Calu3 (cell line): ENCODE measurements at regions not wholly inside any gene's neighbourhood (a gene's known extent, or its start where the extent isn't known, plus 50 kb on each side); places are given as distances from the start of the nearest gene placed in this dataset.

Experiments
- BruUV-seq: library from RNA; stranded (reverse); fragments of 400-500 nt; replicated peaks from 2 replicates; lab custom pipeline; 2021; lab: Mats Ljungman, UMichigan
- CTCF ChIA-PET: fragments of 300-600 bp; sonication (Branson Sonifier 250); formaldehyde crosslinking; loops from one replicate; lab custom pipeline; 2022; ENCODE audit warnings: antibody characterized with exemption; lab: Charles Lee
- DNase-seq: peaks from one replicate; pipeline ENCODE4 v3.0.0; 2022
- H3K27ac Mint-ChIP-seq: one replicate; pipeline ENCODE4 v1.8.0; 2022; ENCODE audit warnings: mixed read lengths; ENCODE audit not compliant: unreplicated experiment
- H3K27me3 Mint-ChIP-seq: one replicate; pipeline ENCODE4 v1.8.0; 2022; ENCODE audit warnings: mixed read lengths; ENCODE audit not compliant: unreplicated experiment
- H3K36me3 Mint-ChIP-seq: one replicate; pipeline ENCODE4 v1.8.0; 2022; ENCODE audit warnings: mild to moderate bottlenecking, moderate library complexity, mixed read lengths; ENCODE audit not compliant: insufficient read depth, unreplicated experiment
- H3K4me1 Mint-ChIP-seq: one replicate; pipeline ENCODE4 v1.8.0; 2022; ENCODE audit warnings: mild to moderate bottlenecking, low read depth, mixed read lengths; ENCODE audit not compliant: unreplicated experiment
- H3K4me3 Mint-ChIP-seq: one replicate; pipeline ENCODE4 v1.8.0; 2022; ENCODE audit warnings: mild to moderate bottlenecking, low read depth, moderate library complexity, mixed read lengths; ENCODE audit not compliant: unreplicated experiment
- H3K9me3 Mint-ChIP-seq: one replicate; pipeline ENCODE4 v1.8.0; 2022; ENCODE audit warnings: low read depth, mixed read lengths; ENCODE audit not compliant: unreplicated experiment
- intact Hi-C: fragments of 100-400 bp; cut with micrococcal nuclease; formaldehyde crosslinking; loops from one replicate; pipeline ENCODE4 v1.10.0; 2022; ENCODE audit not compliant: unreplicated experiment
- TF ChIP-seq, protein P1 (sequence below): fragments of 200-600 bp; IDR thresholded peaks from one replicate; pipeline ENCODE4 v1.8.0; 2022; ENCODE audit warnings: antibody characterized with exemption; ENCODE audit not compliant: unreplicated experiment

GRCh38 chr3:76096036-76096435 is 310.7 kb upstream of the ZNF717 start:
- H3K27me3 Mint-ChIP-seq: no peaks in the 10 kb centered on the region
- no peak overlapping the region for H3K27ac Mint-ChIP-seq
- TF ChIP-seq, protein P1, sequence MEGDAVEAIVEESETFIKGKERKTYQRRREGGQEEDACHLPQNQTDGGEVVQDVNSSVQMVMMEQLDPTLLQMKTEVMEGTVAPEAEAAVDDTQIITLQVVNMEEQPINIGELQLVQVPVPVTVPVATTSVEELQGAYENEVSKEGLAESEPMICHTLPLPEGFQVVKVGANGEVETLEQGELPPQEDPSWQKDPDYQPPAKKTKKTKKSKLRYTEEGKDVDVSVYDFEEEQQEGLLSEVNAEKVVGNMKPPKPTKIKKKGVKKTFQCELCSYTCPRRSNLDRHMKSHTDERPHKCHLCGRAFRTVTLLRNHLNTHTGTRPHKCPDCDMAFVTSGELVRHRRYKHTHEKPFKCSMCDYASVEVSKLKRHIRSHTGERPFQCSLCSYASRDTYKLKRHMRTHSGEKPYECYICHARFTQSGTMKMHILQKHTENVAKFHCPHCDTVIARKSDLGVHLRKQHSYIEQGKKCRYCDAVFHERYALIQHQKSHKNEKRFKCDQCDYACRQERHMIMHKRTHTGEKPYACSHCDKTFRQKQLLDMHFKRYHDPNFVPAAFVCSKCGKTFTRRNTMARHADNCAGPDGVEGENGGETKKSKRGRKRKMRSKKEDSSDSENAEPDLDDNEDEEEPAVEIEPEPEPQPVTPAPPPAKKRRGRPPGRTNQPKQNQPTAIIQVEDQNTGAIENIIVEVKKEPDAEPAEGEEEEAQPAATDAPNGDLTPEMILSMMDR: no peak
- BruUV-seq: no TSS peak
- intact Hi-C loops: no loop called here
- peaks cover 6% of the 10 kb centered on the region for H3K9me3 Mint-ChIP-seq
- no peak overlapping the region for H3K4me3 Mint-ChIP-seq
- no peaks in the 10 kb centered on the region for H3K4me1 Mint-ChIP-seq
- no peak for DNase-seq
- no peaks in the 10 kb centered on the region for H3K36me3 Mint-ChIP-seq
- CTCF ChIA-PET: no interaction called here

GRCh38 chr3:76096836-76097588 is 311.7 kb upstream of the ZNF717 start:
- Mint-ChIP-seq H3K4me1 (no peaks in the 10 kb centered on the region), H3K27me3 (no peaks in the 10 kb centered on the region), H3K9me3 (peaks cover 5% of the 10 kb centered on the region), H3K4me3 (no peak overlapping the region), H3K27ac (no peak overlapping the region), H3K36me3 (no peaks in the 10 kb centered on the region)
- CTCF ChIA-PET: no interaction called here
- intact Hi-C loops: no loop called here
- BruUV-seq: no TSS peak
- DNase-seq: no peak
- TF ChIP-seq, protein P1: no peak

DNA sequence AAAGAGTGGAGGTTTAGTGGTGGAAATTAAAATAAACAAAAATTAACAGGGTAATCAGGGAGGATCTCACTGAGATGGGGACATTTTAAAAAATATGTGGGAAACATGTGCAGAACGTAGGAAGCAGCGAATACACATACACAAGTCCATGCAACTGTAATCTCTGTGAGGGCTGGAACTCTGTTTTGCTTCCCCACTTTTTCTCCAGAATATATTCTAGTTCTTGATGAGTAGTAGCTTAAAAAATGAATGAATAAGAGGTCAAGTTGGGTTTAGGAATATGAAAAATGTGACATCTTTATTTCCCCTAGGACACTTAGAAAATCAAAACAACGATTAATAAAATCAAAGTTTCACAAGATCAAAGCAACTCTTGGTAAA is 312.2 kb upstream of the ZNF717 start:
- CTCF ChIA-PET: no interaction called here
- Mint-ChIP-seq H3K27ac (no peak overlapping the region), H3K4me1 (no peaks in the 10 kb centered on the region), H3K27me3 (no peaks in the 10 kb centered on the region), H3K36me3 (no peaks in the 10 kb centered on the region), H3K4me3 (no peak overlapping the region), H3K9me3 (peaks cover 5% of the 10 kb centered on the region)
- DNase-seq: no peak
- no TSS peak for BruUV-seq
- TF ChIP-seq, protein P1: no peak
- intact Hi-C loops: no loop called here

- no peaks in the 10 kb centered on the region for H3K36me3 Mint-ChIP-seq
- peaks cover 5% of the 10 kb centered on the region for H3K9me3 Mint-ChIP-seq
- BruUV-seq: no TSS peak
- no peak overlapping the region for H3K4me3 Mint-ChIP-seq
- DNase-seq: no peak
- H3K27ac Mint-ChIP-seq: no peak overlapping the region
- intact Hi-C loops: no loop called here
- H3K27me3 Mint-ChIP-seq: no peaks in the 10 kb centered on the region
- TF ChIP-seq, protein P1: no peak
- no peaks in the 10 kb centered on the region for H3K4me1 Mint-ChIP-seq
- CTCF ChIA-PET: no interaction called here
Measured at GRCh38 chr3:76099956-76100355, 314.6 kb upstream of the ZNF717 start.
